ENCODE measurements at regions not wholly inside any gene's neighbourhood (a gene's known extent, or its start where the extent isn't known, plus 50 kb on each side); places are given as distances from the start of the nearest gene placed in this dataset.

DNA sequence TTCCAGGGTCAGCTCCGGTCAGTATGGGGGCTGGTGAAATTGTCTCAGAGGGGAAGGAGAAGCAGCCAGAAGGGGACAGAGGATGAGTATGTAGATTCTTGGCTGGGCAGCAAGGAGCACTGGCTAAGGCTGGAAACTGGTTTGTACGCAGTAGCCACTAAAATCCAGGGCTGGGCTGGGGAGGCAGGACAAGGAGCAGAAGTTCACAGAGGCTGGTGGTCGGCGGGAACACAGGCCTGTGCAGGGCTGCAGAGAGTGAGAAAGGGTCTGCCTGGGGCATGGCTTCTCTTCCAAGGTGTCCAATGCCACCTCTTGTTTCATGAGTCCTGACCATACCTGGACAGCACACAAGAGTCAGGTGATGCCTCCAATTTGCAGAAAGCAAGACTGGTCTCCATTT, 94.4 kb upstream of the HDAC4 start:
- TF ChIP-seq MYC (IDR thresholded peaks at IDR 0.05; ENCODE audit: low read depth, low read length) (no peak), MYC (CRISPR knock-in tag; IDR thresholded peaks at IDR 0.05; ENCODE audit: borderline replicate concordance, low read depth) (no peak), ZFP30 (CRISPR knock-in tag; IDR thresholded peaks at IDR 0.05; ENCODE audit: borderline replicate concordance) (no peak), PTBP1 (IDR thresholded peaks at IDR 0.05; ENCODE audit: low read depth, low read length) (no peak), FOXM1 (IDR thresholded peaks at IDR 0.05; ENCODE audit: low read depth) (no peak), FOXM1 (CRISPR knock-in tag; IDR thresholded peaks at IDR 0.05; ENCODE audit: low read depth) (no peak)
- TF ChIP-seq, protein P1, sequence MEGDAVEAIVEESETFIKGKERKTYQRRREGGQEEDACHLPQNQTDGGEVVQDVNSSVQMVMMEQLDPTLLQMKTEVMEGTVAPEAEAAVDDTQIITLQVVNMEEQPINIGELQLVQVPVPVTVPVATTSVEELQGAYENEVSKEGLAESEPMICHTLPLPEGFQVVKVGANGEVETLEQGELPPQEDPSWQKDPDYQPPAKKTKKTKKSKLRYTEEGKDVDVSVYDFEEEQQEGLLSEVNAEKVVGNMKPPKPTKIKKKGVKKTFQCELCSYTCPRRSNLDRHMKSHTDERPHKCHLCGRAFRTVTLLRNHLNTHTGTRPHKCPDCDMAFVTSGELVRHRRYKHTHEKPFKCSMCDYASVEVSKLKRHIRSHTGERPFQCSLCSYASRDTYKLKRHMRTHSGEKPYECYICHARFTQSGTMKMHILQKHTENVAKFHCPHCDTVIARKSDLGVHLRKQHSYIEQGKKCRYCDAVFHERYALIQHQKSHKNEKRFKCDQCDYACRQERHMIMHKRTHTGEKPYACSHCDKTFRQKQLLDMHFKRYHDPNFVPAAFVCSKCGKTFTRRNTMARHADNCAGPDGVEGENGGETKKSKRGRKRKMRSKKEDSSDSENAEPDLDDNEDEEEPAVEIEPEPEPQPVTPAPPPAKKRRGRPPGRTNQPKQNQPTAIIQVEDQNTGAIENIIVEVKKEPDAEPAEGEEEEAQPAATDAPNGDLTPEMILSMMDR (IDR thresholded peaks at IDR 0.05 in 2 of 3, conservative IDR thresholded peaks at IDR 0.05 in 1 of 3; ENCODE audit: insufficient read depth in 2 of 3, low read depth in 1 of 3, low read length in 3 of 3) = no peak
- TF ChIP-seq, protein P2, sequence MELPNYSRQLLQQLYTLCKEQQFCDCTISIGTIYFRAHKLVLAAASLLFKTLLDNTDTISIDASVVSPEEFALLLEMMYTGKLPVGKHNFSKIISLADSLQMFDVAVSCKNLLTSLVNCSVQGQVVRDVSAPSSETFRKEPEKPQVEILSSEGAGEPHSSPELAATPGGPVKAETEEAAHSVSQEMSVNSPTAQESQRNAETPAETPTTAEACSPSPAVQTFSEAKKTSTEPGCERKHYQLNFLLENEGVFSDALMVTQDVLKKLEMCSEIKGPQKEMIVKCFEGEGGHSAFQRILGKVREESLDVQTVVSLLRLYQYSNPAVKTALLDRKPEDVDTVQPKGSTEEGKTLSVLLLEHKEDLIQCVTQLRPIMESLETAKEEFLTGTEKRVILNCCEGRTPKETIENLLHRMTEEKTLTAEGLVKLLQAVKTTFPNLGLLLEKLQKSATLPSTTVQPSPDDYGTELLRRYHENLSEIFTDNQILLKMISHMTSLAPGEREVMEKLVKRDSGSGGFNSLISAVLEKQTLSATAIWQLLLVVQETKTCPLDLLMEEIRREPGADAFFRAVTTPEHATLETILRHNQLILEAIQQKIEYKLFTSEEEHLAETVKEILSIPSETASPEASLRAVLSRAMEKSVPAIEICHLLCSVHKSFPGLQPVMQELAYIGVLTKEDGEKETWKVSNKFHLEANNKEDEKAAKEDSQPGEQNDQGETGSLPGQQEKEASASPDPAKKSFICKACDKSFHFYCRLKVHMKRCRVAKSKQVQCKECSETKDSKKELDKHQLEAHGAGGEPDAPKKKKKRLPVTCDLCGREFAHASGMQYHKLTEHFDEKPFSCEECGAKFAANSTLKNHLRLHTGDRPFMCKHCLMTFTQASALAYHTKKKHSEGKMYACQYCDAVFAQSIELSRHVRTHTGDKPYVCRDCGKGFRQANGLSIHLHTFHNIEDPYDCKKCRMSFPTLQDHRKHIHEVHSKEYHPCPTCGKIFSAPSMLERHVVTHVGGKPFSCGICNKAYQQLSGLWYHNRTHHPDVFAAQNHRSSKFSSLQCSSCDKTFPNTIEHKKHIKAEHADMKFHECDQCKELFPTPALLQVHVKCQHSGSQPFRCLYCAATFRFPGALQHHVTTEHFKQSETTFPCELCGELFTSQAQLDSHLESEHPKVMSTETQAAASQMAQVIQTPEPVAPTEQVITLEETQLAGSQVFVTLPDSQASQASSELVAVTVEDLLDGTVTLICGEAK (IDR thresholded peaks at IDR 0.05) = no peak
- TF ChIP-seq, protein P2 (CRISPR knock-in tag; IDR thresholded peaks at IDR 0.05) = no peak
